RPMI8226 (cell line): ENCODE measurements at regions not wholly inside any gene's neighbourhood (a gene's known extent, or its start where the extent isn't known, plus 50 kb on each side); places are given as distances from the start of the nearest gene placed in this dataset.
A peak's percentile ranks its signal among the peaks of the same experiment; 100 is the strongest.
"Not testable (repeated sequence)": the region's sequence is repeated elsewhere in the genome, so short reads cannot be mapped to it uniquely, and the experiment has no call there.

Source experiments
- DNase-seq: peaks from one replicate; pipeline ENCODE4 v3.0.0-alpha.2; 2015

DNA sequence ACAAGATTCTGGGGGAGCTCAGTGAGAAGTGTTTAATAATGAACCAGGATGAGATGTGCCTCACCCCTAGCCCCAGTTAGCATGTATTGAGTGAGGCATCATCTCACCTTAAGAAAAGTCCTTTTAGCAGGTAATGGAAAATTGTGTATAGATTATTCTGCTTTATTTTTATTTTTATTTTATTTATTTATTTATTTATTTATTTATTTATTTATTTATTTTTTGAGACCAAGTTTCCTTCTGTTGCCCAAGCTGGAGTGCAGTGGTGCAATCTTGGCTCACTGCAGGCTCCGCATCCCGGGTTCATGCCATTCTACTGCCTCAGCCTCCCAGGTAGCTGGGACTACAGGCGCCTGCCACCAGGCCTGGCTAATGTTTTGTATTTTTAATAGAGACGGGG lies 315.8 kb downstream of the ANKRD30A start:
- DNase-seq: not testable (repeated sequence)

DNA sequence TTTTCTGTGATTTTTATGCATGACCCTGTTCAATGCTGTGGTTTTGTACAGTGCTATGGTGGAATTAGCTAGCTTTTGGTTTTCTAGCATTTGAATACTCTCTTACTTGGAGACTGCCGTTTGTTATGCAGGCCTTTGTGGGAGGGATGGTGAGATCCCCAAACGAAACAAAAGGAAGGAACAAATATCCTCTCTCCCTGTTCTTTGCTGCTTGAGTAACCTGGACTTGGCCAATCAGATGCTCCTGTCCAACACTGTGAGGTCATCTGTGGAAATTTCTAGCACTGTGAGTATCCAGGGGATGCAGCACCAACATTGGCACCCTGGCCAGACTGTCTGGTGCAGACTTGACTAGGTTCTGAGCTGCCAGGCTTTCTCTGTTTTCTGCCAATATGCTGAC lies 314.4 kb downstream of the ANKRD30A start:
- DNase-seq: no peak

DNA sequence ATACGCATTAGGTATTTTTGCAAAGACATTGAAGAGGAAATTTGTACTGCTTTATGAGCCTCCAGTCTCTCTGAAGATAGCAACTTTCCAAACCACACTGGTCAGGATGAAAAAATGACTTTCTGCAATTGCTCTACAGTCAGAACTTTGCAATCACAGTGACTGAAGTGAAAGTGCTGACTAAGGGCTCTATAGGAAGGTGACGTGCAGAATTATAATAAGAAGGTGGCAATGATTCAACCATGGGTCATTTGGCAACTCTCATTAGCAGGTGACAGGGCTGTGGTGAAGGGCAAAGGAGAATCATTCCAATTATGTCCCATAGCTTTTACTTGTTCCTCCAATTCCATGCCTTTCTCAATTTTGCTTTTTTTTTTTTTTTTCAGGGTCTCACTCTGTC lies 311.0 kb downstream of the ANKRD30A start:
- DNase-seq: peak; percentile 71

DNA sequence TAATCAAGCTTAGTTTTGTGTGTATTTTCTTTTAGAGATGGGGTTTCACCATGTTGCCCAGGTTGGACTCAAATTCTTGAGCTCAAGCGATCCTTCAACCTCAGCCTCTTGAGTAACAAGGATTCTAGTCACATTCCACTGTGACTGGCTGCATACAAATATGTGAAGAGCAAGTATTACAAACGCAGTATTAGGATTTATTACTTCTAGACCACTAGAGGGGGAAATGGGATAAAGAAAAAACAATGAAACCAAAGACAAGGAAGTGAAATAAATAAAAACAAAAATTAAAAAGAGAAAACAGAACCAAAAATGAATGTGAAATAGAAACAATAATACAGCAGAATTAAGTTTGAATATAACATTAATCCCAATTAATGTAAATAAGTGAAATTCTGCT lies 308.7 kb downstream of the ANKRD30A start:
- no peak for DNase-seq
